NT2/D1 (cell line): ENCODE measurements at regions not wholly inside any gene's neighbourhood (a gene's known extent, or its start where the extent isn't known, plus 50 kb on each side); places are given as distances from the start of the nearest gene placed in this dataset.

Experiments used
- SUZ12 ChIP-seq: IDR thresholded peaks from 2 replicates; pipeline ENCODE4 v1.6.1; 2011; ENCODE audit not compliant: insufficient read length, insufficient read depth; ENCODE audit errors: extremely low read depth
- YY1 ChIP-seq: IDR thresholded peaks from 2 replicates; pipeline ENCODE4 v1.6.1; 2011; ENCODE audit not compliant: insufficient read length, insufficient read depth
- ZNF274 ChIP-seq: IDR thresholded peaks from 2 replicates; pipeline ENCODE4 v1.6.1; 2011; ENCODE audit warnings: mild to moderate bottlenecking, low read depth, low read length

DNA sequence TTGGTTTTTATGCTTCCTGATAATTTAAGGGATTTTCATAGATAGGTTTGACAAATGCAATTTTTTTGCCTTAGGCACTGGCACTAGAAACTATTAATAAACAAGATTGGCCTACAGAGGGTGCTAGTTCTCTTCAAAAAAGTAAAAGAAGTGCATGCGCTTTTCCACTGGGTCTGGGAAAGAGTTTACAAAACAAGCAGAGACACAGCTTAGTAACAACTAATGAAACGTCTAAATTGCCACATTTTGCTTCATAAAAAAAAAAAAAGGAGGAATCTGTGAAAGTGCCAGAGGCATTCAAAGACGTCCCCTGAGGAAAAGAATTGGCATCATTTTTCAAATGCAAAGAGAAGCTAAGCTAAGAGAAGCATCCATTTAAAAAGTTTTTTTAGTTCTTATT, 58.3 kb upstream of the EEA1 start:
- TF ChIP-seq ZNF274 (no peak), SUZ12 (no peak), YY1 (no peak)
